Right atrium auricular region (tissue), 2 donors: ENCODE measurements at regions not wholly inside any gene's neighbourhood (a gene's known extent, or its start where the extent isn't known, plus 50 kb on each side); places are given as distances from the start of the nearest gene placed in this dataset.

Experiments used
- DNase-seq: peaks from one replicate; pipeline ENCODE4 v3.0.0-alpha.2; 2019; ENCODE audit warnings: low spot score
- H3K27ac ChIP-seq, 2 donors: fragments of 200-600 bp; sonication (generic); 1 replicate in 1 of 2; 2 replicates in 1 of 2; pipeline ENCODE4 v1.5.1; 2016 to 2019
- H3K27me3 ChIP-seq, 2 donors: fragments of 200-600 bp; sonication (generic); one replicate each; pipeline versions ENCODE4 v1.5.1 to v1.6.0; 2017 to 2019
- H3K36me3 ChIP-seq: fragments of 200-600 bp; sonication (generic); one replicate; pipeline ENCODE4 v1.5.1; 2016
- H3K4me1 ChIP-seq, 2 donors: fragments of 200-600 bp; sonication (generic); one replicate each; pipeline versions ENCODE4 v1.5.1 to v1.6.0; 2017 to 2019
- H3K4me3 ChIP-seq, 2 donors: fragments of 200-600 bp; sonication (generic); 1 replicate in 1 of 2; 2 replicates in 1 of 2; pipeline ENCODE4 v1.5.1; 2017 to 2019; ENCODE audit warnings: mild to moderate bottlenecking in 1 of 2, moderate library complexity in 1 of 2
- H3K9me3 ChIP-seq, 2 donors: fragments of 200-600 bp; sonication (generic); one replicate each; pipeline ENCODE4 v1.5.1; 2019
- TF ChIP-seq, protein P1 (sequence below), 2 donors: fragments of 200-600 bp; sonication (generic); IDR thresholded peaks; one replicate each; pipeline ENCODE4 v1.5.1; 2019; ENCODE audit warnings: antibody characterized with exemption in 2 of 2

- Histone ChIP-seq H3K4me3 (no peak overlapping the region), H3K4me1 (peaks cover 0 to 8% of the 10 kb centered on the region in 2 donors), H3K36me3 (no peaks in the 10 kb centered on the region), H3K9me3 (no peaks in the 10 kb centered on the region), H3K27me3 (no peaks in the 10 kb centered on the region), H3K27ac (no peak overlapping the region)
- TF ChIP-seq, protein P1, sequence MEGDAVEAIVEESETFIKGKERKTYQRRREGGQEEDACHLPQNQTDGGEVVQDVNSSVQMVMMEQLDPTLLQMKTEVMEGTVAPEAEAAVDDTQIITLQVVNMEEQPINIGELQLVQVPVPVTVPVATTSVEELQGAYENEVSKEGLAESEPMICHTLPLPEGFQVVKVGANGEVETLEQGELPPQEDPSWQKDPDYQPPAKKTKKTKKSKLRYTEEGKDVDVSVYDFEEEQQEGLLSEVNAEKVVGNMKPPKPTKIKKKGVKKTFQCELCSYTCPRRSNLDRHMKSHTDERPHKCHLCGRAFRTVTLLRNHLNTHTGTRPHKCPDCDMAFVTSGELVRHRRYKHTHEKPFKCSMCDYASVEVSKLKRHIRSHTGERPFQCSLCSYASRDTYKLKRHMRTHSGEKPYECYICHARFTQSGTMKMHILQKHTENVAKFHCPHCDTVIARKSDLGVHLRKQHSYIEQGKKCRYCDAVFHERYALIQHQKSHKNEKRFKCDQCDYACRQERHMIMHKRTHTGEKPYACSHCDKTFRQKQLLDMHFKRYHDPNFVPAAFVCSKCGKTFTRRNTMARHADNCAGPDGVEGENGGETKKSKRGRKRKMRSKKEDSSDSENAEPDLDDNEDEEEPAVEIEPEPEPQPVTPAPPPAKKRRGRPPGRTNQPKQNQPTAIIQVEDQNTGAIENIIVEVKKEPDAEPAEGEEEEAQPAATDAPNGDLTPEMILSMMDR (IDR thresholded peaks at IDR 0.05) = no peak
- no peak for DNase-seq
Measured at GRCh38 chr3:21059404-21059803, 691.6 kb downstream of the ZNF385D start.

GRCh38 chr3:21056293-21056692 is 694.7 kb downstream of the ZNF385D start:
- Histone ChIP-seq H3K4me3 (no peak overlapping the region), H3K9me3 (no peaks in the 10 kb centered on the region), H3K36me3 (no peaks in the 10 kb centered on the region), H3K27ac (no peak overlapping the region), H3K27me3 (no peaks in the 10 kb centered on the region), H3K4me1 (peaks cover 0 to 8% of the 10 kb centered on the region in 2 donors)
- DNase-seq = no peak
- TF ChIP-seq, protein P1 (IDR thresholded peaks at IDR 0.05) = no peak

GRCh38 chr3:21055015-21055414 is 696.0 kb downstream of the ZNF385D start:
- Histone ChIP-seq H3K4me3 (no peak overlapping the region), H3K27me3 (no peaks in the 10 kb centered on the region), H3K4me1 (peaks cover 0 to 8% of the 10 kb centered on the region in 2 donors), H3K36me3 (no peaks in the 10 kb centered on the region), H3K9me3 (no peaks in the 10 kb centered on the region), H3K27ac (no peak overlapping the region)
- TF ChIP-seq, protein P1 (IDR thresholded peaks at IDR 0.05) = no peak
- DNase-seq = no peak

GRCh38 chr3:21054064-21054463 is 696.9 kb downstream of the ZNF385D start:
- no peak overlapping the region for H3K27ac ChIP-seq
- peaks cover 0 to 1% of the 10 kb centered on the region in 2 donors for H3K4me1 ChIP-seq
- H3K4me3 ChIP-seq = no peak overlapping the region
- no peaks in the 10 kb centered on the region for H3K9me3 ChIP-seq
- TF ChIP-seq, protein P1 (IDR thresholded peaks at IDR 0.05) = no peak
- H3K36me3 ChIP-seq = no peaks in the 10 kb centered on the region
- no peaks in the 10 kb centered on the region for H3K27me3 ChIP-seq
- no peak for DNase-seq

- TF ChIP-seq, protein P1 (IDR thresholded peaks at IDR 0.05) = no peak
- H3K27ac ChIP-seq = no peak overlapping the region
- H3K27me3 ChIP-seq = no peaks in the 10 kb centered on the region
- no peaks in the 10 kb centered on the region for H3K4me1 ChIP-seq
- no peak overlapping the region for H3K4me3 ChIP-seq
- H3K36me3 ChIP-seq = no peaks in the 10 kb centered on the region
- no peak for DNase-seq
- no peaks in the 10 kb centered on the region for H3K9me3 ChIP-seq
Measured at GRCh38 chr3:21049334-21050062, 701.5 kb downstream of the ZNF385D start.

- no peak for DNase-seq
- Histone ChIP-seq H3K4me1 (no peaks in the 10 kb centered on the region), H3K36me3 (no peaks in the 10 kb centered on the region), H3K27me3 (no peaks in the 10 kb centered on the region), H3K9me3 (no peaks in the 10 kb centered on the region), H3K4me3 (no peak overlapping the region), H3K27ac (no peak overlapping the region)
- TF ChIP-seq, protein P1 (IDR thresholded peaks at IDR 0.05) = no peak
Measured at GRCh38 chr3:21043139-21043538, 707.9 kb downstream of the ZNF385D start.
